BJ (cell line): ENCODE measurements at regions not wholly inside any gene's neighbourhood (a gene's known extent, or its start where the extent isn't known, plus 50 kb on each side); places are given as distances from the start of the nearest gene placed in this dataset.
A peak's percentile ranks its signal among the peaks of the same experiment; 100 is the strongest.

Source experiments
- CTCF ChIA-PET: fragments of 350-600 bp; formaldehyde crosslinking; extraction: SDS; loops from one replicate; lab custom pipeline; 2021; ENCODE audit warnings: antibody characterized with exemption, inconsistent platforms; lab: Yijun Ruan, JAX
- POLR2A ChIA-PET: fragments of 300-600 bp; sonication (Branson Sonifier 250); formaldehyde crosslinking; extraction: SDS; loops from one replicate; lab custom pipeline; 2021; ENCODE audit warnings: antibody characterized with exemption; lab: Charles Lee
- DNase-seq: peaks from one replicate; pipeline ENCODE4 v3.0.0-alpha.2; 2011; ENCODE audit warnings: low read depth
- H3K27me3 ChIP-seq: 2 replicates; pipeline ENCODE4 v1.6.0; 2011; ENCODE audit warnings: low read length; ENCODE audit not compliant: control insufficient read depth, insufficient read depth
- H3K36me3 ChIP-seq: 2 replicates; pipeline ENCODE4 v1.5.1; 2011; ENCODE audit warnings: low read length; ENCODE audit not compliant: control insufficient read depth, insufficient read depth
- H3K4me3 ChIP-seq: 2 replicates; pipeline ENCODE4 v1.5.1; 2011; ENCODE audit warnings: low read depth, mild to moderate bottlenecking, control low read depth, low read length
- CTCF ChIP-seq: IDR thresholded peaks from 2 replicates; pipeline ENCODE4 v1.5.1; 2011; ENCODE audit warnings: low read depth, mild to moderate bottlenecking, control low read depth, inconsistent platforms, low read length, moderate library complexity; ENCODE audit not compliant: insufficient read depth

- Histone ChIP-seq H3K27me3 (no peaks in the 10 kb centered on the region), H3K4me3 (no peak overlapping the region), H3K36me3 (no peaks in the 10 kb centered on the region)
- no peak for DNase-seq
- POLR2A ChIA-PET, result no interaction called here
- TF ChIP-seq CTCF, result no peak
- CTCF ChIA-PET, result interaction anchor here (1.0 kb wide), 1 partner anchor 192 kb away, joined by 3 read pairs; no protein-coding TSS in a partner anchor
Observed at GRCh38 chr11:127651888-127652221, 651.3 kb upstream of the KIRREL3 start.

GRCh38 chr11:127651175-127651887 is 650.8 kb upstream of the KIRREL3 start:
- Histone ChIP-seq H3K27me3 (no peaks in the 10 kb centered on the region), H3K36me3 (no peaks in the 10 kb centered on the region), H3K4me3 (no peak overlapping the region)
- TF ChIP-seq CTCF, result no peak
- DNase-seq, result peak; percentile 78
- CTCF ChIA-PET, result interaction anchor here (1.0 kb wide), 1 partner anchor 193 kb away, joined by 3 read pairs; no protein-coding TSS in a partner anchor
- POLR2A ChIA-PET, result no interaction called here

- no peaks in the 10 kb centered on the region for H3K27me3 ChIP-seq
- DNase-seq, result no peak
- TF ChIP-seq CTCF, result no peak
- H3K36me3 ChIP-seq, result no peaks in the 10 kb centered on the region
- H3K4me3 ChIP-seq, result no peak overlapping the region
- CTCF ChIA-PET, result no interaction called here
- POLR2A ChIA-PET, result no interaction called here
Observed at GRCh38 chr11:127649958-127650357, 649.4 kb upstream of the KIRREL3 start.

GRCh38 chr11:127649071-127649470 is 648.5 kb upstream of the KIRREL3 start:
- ChIA-PET POLR2A (no interaction called here), CTCF (no interaction called here)
- Histone ChIP-seq H3K4me3 (no peak overlapping the region), H3K36me3 (no peaks in the 10 kb centered on the region), H3K27me3 (no peaks in the 10 kb centered on the region)
- TF ChIP-seq CTCF, result no peak
- DNase-seq, result no peak

- DNase-seq, result no peak
- ChIA-PET POLR2A (no interaction called here), CTCF (no interaction called here)
- Histone ChIP-seq H3K27me3 (peaks cover under 1% of the 10 kb centered on the region; the same call in 1 of the 2 replicates), H3K4me3 (no peak overlapping the region), H3K36me3 (no peaks in the 10 kb centered on the region)
- no peak for TF ChIP-seq CTCF
Observed at GRCh38 chr11:127648583-127648982, 648.0 kb upstream of the KIRREL3 start.
